OCI-LY1 (cell line): ENCODE measurements at regions not wholly inside any gene's neighbourhood (a gene's known extent, or its start where the extent isn't known, plus 50 kb on each side); places are given as distances from the start of the nearest gene placed in this dataset.

Experiments used
- H2AFZ ChIP-seq: fragments of 200-600 bp; sonication (generic), shearing (Covaris generic); 2 replicates; pipeline ENCODE4 v1.6.0; 2014; ENCODE audit warnings: antibody characterized with exemption, mild to moderate bottlenecking, low read length
- H3F3A ChIP-seq: fragments of 200-600 bp; sonication (generic), shearing (Covaris generic); 2 replicates; pipeline ENCODE4 v1.6.0; 2014; ENCODE audit warnings: mild to moderate bottlenecking, antibody characterized with exemption, low read length, moderate library complexity; ENCODE audit not compliant: insufficient read depth
- H3K27ac ChIP-seq: fragments of 200-600 bp; sonication (generic); 2 replicates; pipeline ENCODE4 v1.5.1; 2014; ENCODE audit warnings: low read length, mixed run types, mild to moderate bottlenecking, low read depth; ENCODE audit not compliant: poor library complexity, severe bottlenecking
- H3K27me3 ChIP-seq: fragments of 200-600 bp; sonication (generic); 2 replicates; pipeline ENCODE4 v1.6.0; 2014; ENCODE audit warnings: antibody characterized with exemption, mild to moderate bottlenecking, low read length, moderate library complexity; ENCODE audit not compliant: insufficient read depth
- H3K36me3 ChIP-seq: fragments of 200-600 bp; sonication (generic); 2 replicates; pipeline ENCODE4 v1.6.1; 2014; ENCODE audit warnings: mild to moderate bottlenecking, antibody characterized with exemption, low read length, moderate library complexity, mixed read lengths; ENCODE audit not compliant: insufficient read depth
- H3K4me1 ChIP-seq: fragments of 200-600 bp; sonication (generic); 2 replicates; pipeline ENCODE4 v1.5.1; 2014; ENCODE audit warnings: mild to moderate bottlenecking, low read length, moderate library complexity; ENCODE audit not compliant: insufficient read depth, severe bottlenecking
- H3K4me2 ChIP-seq: fragments of 200-600 bp; sonication (generic), shearing (Covaris generic); 2 replicates; pipeline ENCODE4 v1.6.1; 2014; ENCODE audit warnings: low read length
- H3K4me3 ChIP-seq: fragments of 200-600 bp; sonication (generic); 2 replicates; pipeline ENCODE4 v1.5.1; 2014; ENCODE audit warnings: low read length, low read depth, mild to moderate bottlenecking, mixed read lengths; ENCODE audit not compliant: poor library complexity, severe bottlenecking
- H3K79me2 ChIP-seq: fragments of 200-600 bp; shearing (Covaris generic); 2 replicates; pipeline ENCODE4 v1.6.1; 2016; ENCODE audit warnings: mixed run types, low read length, mixed read lengths; ENCODE audit not compliant: insufficient read depth
- H3K9ac ChIP-seq: fragments of 200-600 bp; sonication (generic), shearing (Covaris generic); 2 replicates; pipeline ENCODE4 v1.6.1; 2014; ENCODE audit warnings: mild to moderate bottlenecking, low read length, mixed read lengths
- H3K9me2 ChIP-seq: fragments of 200-600 bp; sonication (generic), shearing (Covaris generic); 2 replicates; pipeline ENCODE4 v1.6.1; 2014; ENCODE audit warnings: low read depth, mild to moderate bottlenecking, low read length, mixed read lengths
- H3K9me3 ChIP-seq: fragments of 200-600 bp; shearing (Covaris generic); 2 replicates; pipeline ENCODE4 v1.6.1; 2014; ENCODE audit warnings: low read length, mixed read lengths
- H4K20me1 ChIP-seq: fragments of 200-600 bp; sonication (generic), shearing (Covaris generic); 2 replicates; pipeline ENCODE4 v1.6.0; 2016; ENCODE audit warnings: mild to moderate bottlenecking, low read length; ENCODE audit not compliant: insufficient read depth
- EZH2 ChIP-seq: fragments of 200-600 bp; sonication (generic), shearing (Covaris generic); IDR thresholded peaks from 2 replicates; pipeline ENCODE4 v1.8.0; 2017; ENCODE audit warnings: borderline replicate concordance, mixed run types, mild to moderate bottlenecking, antibody characterized with exemption, low read length, moderate library complexity, mixed read lengths
- TF ChIP-seq, protein P1 (sequence below): fragments of 200-600 bp; sonication (generic), shearing (Covaris generic); IDR thresholded peaks from 2 replicates; pipeline ENCODE4 v1.5.1; 2017; ENCODE audit warnings: mild to moderate bottlenecking, antibody characterized with exemption, low read length, moderate library complexity, mixed read lengths

DNA sequence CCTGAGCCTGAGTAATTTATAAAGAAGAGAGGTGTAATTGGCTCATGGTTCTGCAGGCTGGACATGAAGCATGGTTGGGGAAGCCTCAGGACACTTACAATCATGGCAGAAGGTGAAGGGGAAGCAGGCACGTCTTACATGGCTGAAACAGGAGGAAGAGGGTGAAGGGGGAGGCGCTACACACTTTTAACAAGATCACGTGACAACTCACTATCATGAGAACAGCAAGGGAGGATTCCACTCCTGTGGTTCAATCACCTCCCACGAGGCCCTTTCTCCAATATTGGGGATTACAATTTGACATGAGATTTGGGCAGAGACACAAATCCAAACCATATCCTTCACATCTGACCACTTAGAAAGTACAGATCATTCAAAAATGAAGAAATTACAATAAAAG, 110.6 kb upstream of the SHISA6 start:
- no peaks in the 10 kb centered on the region for H3K9me3 ChIP-seq
- H3K36me3 ChIP-seq = no peaks in the 10 kb centered on the region
- no peaks in the 10 kb centered on the region for H3K4me1 ChIP-seq
- H3K79me2 ChIP-seq = no peaks in the 10 kb centered on the region
- no peaks in the 10 kb centered on the region for H3K9me2 ChIP-seq
- no peak overlapping the region for H3K4me2 ChIP-seq
- H4K20me1 ChIP-seq = no peaks in the 10 kb centered on the region
- no peak overlapping the region for H3K27ac ChIP-seq
- no peaks in the 10 kb centered on the region for H3K27me3 ChIP-seq
- H2AFZ ChIP-seq = no peak overlapping the region
- TF ChIP-seq EZH2 = no peak
- TF ChIP-seq, protein P1, sequence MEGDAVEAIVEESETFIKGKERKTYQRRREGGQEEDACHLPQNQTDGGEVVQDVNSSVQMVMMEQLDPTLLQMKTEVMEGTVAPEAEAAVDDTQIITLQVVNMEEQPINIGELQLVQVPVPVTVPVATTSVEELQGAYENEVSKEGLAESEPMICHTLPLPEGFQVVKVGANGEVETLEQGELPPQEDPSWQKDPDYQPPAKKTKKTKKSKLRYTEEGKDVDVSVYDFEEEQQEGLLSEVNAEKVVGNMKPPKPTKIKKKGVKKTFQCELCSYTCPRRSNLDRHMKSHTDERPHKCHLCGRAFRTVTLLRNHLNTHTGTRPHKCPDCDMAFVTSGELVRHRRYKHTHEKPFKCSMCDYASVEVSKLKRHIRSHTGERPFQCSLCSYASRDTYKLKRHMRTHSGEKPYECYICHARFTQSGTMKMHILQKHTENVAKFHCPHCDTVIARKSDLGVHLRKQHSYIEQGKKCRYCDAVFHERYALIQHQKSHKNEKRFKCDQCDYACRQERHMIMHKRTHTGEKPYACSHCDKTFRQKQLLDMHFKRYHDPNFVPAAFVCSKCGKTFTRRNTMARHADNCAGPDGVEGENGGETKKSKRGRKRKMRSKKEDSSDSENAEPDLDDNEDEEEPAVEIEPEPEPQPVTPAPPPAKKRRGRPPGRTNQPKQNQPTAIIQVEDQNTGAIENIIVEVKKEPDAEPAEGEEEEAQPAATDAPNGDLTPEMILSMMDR = no peak
- H3K9ac ChIP-seq = no peak overlapping the region
- no peaks in the 10 kb centered on the region for H3F3A ChIP-seq
- H3K4me3 ChIP-seq = no peak overlapping the region

- H2AFZ ChIP-seq = no peak overlapping the region
- no peak overlapping the region for H3K4me2 ChIP-seq
- H4K20me1 ChIP-seq = no peaks in the 10 kb centered on the region
- H3K27ac ChIP-seq = no peak overlapping the region
- no peaks in the 10 kb centered on the region for H3K9me2 ChIP-seq
- no peaks in the 10 kb centered on the region for H3K36me3 ChIP-seq
- no peaks in the 10 kb centered on the region for H3K79me2 ChIP-seq
- no peaks in the 10 kb centered on the region for H3F3A ChIP-seq
- no peak overlapping the region for H3K4me3 ChIP-seq
- no peaks in the 10 kb centered on the region for H3K9me3 ChIP-seq
- TF ChIP-seq, protein P1 = no peak
- no peak for TF ChIP-seq EZH2
- H3K9ac ChIP-seq = no peak overlapping the region
- no peaks in the 10 kb centered on the region for H3K4me1 ChIP-seq
- H3K27me3 ChIP-seq = no peaks in the 10 kb centered on the region
Observed at GRCh38 chr17:11122908-11123307, 118.1 kb upstream of the SHISA6 start.

DNA sequence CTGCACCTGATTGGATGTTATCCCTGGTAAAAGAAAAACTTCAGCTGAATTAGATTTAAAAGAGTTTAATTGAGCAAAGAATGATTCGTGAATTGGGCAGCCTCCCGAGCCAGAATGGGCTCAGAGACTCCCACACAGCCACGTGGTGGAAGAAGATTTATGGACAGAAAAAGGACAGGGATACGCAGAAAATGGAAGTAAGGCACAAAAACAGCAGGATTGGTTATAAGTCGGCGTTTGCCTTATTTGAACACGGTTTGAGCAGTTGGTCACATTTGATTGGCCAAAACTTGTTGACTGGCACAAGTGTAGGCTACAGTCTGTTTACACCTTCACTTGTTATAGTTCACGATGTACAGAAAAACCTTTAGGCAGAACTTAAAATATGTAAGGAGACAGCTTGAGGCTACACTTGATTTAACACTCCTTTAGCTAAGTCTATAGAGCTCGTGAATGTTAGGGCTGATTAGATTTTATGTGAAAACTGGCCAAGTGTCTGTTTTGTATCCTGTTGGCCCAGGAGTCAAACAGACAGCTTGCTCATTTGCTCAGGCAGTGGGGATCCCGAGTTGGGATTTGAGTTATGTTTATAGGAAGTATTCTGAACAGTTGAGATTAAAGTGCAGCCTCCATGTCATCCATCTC, 119.5 kb upstream of the SHISA6 start:
- H3K4me1 ChIP-seq = no peaks in the 10 kb centered on the region
- no peaks in the 10 kb centered on the region for H3K36me3 ChIP-seq
- no peak overlapping the region for H3K27ac ChIP-seq
- H3K9ac ChIP-seq = no peak overlapping the region
- no peak overlapping the region for H2AFZ ChIP-seq
- TF ChIP-seq, protein P1 = no peak
- TF ChIP-seq EZH2 = no peak
- no peaks in the 10 kb centered on the region for H3K9me3 ChIP-seq
- H3K27me3 ChIP-seq = no peaks in the 10 kb centered on the region
- H3K9me2 ChIP-seq = no peaks in the 10 kb centered on the region
- H3F3A ChIP-seq = no peaks in the 10 kb centered on the region
- H4K20me1 ChIP-seq = no peaks in the 10 kb centered on the region
- H3K4me2 ChIP-seq = no peak overlapping the region
- H3K4me3 ChIP-seq = no peak overlapping the region
- H3K79me2 ChIP-seq = no peaks in the 10 kb centered on the region
